ENCODE measurements at regions not wholly inside any gene's neighbourhood (a gene's known extent, or its start where the extent isn't known, plus 50 kb on each side); places are given as distances from the start of the nearest gene placed in this dataset.

GRCh38 chr20:39309458-39309857, 347.3 kb downstream of the DHX35 start:
- Histone ChIP-seq H3K79me2 (ENCODE audit: insufficient read depth, low read length) (no peaks in the 10 kb centered on the region), H4K20me1 (ENCODE audit: insufficient read depth, low read length) (no peaks in the 10 kb centered on the region), H3K27ac (ENCODE audit: low read depth, low read length) (no peak overlapping the region), H3K4me2 (ENCODE audit: insufficient read depth, low read length) (no peak overlapping the region), H3K27me3 (ENCODE audit: insufficient read depth, low read length) (no peaks in the 10 kb centered on the region), H3K4me1 (ENCODE audit: insufficient read depth, low read length) (no peaks in the 10 kb centered on the region), H2AFZ (ENCODE audit: low read length) (no peak overlapping the region), H3K4me3 (ENCODE audit: insufficient read depth, low read length) (no peak overlapping the region), H3K9me3 (ENCODE audit: low read depth, low read length) (no peaks in the 10 kb centered on the region), H3K36me3 (ENCODE audit: insufficient read depth, low read length) (no peaks in the 10 kb centered on the region)
- DNase-seq (ENCODE audit: insufficient read length, low spot score, missing footprints) = no peak
- TF ChIP-seq, protein P1, sequence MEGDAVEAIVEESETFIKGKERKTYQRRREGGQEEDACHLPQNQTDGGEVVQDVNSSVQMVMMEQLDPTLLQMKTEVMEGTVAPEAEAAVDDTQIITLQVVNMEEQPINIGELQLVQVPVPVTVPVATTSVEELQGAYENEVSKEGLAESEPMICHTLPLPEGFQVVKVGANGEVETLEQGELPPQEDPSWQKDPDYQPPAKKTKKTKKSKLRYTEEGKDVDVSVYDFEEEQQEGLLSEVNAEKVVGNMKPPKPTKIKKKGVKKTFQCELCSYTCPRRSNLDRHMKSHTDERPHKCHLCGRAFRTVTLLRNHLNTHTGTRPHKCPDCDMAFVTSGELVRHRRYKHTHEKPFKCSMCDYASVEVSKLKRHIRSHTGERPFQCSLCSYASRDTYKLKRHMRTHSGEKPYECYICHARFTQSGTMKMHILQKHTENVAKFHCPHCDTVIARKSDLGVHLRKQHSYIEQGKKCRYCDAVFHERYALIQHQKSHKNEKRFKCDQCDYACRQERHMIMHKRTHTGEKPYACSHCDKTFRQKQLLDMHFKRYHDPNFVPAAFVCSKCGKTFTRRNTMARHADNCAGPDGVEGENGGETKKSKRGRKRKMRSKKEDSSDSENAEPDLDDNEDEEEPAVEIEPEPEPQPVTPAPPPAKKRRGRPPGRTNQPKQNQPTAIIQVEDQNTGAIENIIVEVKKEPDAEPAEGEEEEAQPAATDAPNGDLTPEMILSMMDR (IDR thresholded peaks at IDR 0.05; ENCODE audit: extremely low read depth, low read depth, low read length) = no peak

- Histone ChIP-seq H2AFZ (ENCODE audit: low read length) (no peak overlapping the region), H3K27ac (ENCODE audit: low read depth, low read length) (no peak overlapping the region), H3K4me1 (ENCODE audit: insufficient read depth, low read length) (no peaks in the 10 kb centered on the region), H3K79me2 (ENCODE audit: insufficient read depth, low read length) (no peaks in the 10 kb centered on the region), H3K9me3 (ENCODE audit: low read depth, low read length) (no peaks in the 10 kb centered on the region), H3K27me3 (ENCODE audit: insufficient read depth, low read length) (no peaks in the 10 kb centered on the region), H3K4me3 (ENCODE audit: insufficient read depth, low read length) (no peak overlapping the region), H3K4me2 (ENCODE audit: insufficient read depth, low read length) (no peak overlapping the region), H4K20me1 (ENCODE audit: insufficient read depth, low read length) (no peaks in the 10 kb centered on the region), H3K36me3 (ENCODE audit: insufficient read depth, low read length) (no peaks in the 10 kb centered on the region)
- no peak for DNase-seq (ENCODE audit: insufficient read length, low spot score, missing footprints)
- TF ChIP-seq, protein P1 (IDR thresholded peaks at IDR 0.05; ENCODE audit: extremely low read depth, low read depth, low read length) = no peak
These were observed 340.2 kb downstream of the DHX35 start for GRCh38 chr20:39302312-39302711.

DNA sequence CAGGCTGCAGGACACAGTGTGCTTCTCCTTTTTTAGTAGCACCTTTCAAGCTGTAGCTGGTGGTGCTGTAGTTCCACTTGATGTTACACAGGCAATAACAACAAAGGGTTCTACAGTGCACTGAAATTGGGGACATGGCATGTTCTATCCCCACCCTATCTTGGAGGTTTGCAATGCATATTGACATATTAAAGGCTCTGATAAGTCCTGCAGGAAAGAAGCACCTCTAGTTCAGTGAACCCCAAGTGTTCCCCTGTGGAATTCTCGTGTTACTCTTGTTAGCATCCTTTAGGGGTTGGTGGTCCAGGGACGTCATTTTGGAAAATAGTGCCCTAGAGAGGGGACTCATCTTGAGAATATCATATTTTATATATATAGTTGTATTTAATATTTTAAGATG, 337.6 kb downstream of the DHX35 start:
- H3K27me3 ChIP-seq (ENCODE audit: insufficient read depth, low read length) = no peaks in the 10 kb centered on the region
- H3K4me2 ChIP-seq (ENCODE audit: insufficient read depth, low read length) = no peak overlapping the region
- no peak for DNase-seq (ENCODE audit: insufficient read length, low spot score, missing footprints)
- H3K4me3 ChIP-seq (ENCODE audit: insufficient read depth, low read length) = no peak overlapping the region
- no peak overlapping the region for H2AFZ ChIP-seq (ENCODE audit: low read length)
- H3K27ac ChIP-seq (ENCODE audit: low read depth, low read length) = no peak overlapping the region
- no peaks in the 10 kb centered on the region for H3K36me3 ChIP-seq (ENCODE audit: insufficient read depth, low read length)
- no peaks in the 10 kb centered on the region for H3K4me1 ChIP-seq (ENCODE audit: insufficient read depth, low read length)
- TF ChIP-seq, protein P1 (IDR thresholded peaks at IDR 0.05; ENCODE audit: extremely low read depth, low read depth, low read length) = no peak
- H3K9me3 ChIP-seq (ENCODE audit: low read depth, low read length) = no peaks in the 10 kb centered on the region
- H3K79me2 ChIP-seq (ENCODE audit: insufficient read depth, low read length) = no peaks in the 10 kb centered on the region
- H4K20me1 ChIP-seq (ENCODE audit: insufficient read depth, low read length) = no peaks in the 10 kb centered on the region

DNA sequence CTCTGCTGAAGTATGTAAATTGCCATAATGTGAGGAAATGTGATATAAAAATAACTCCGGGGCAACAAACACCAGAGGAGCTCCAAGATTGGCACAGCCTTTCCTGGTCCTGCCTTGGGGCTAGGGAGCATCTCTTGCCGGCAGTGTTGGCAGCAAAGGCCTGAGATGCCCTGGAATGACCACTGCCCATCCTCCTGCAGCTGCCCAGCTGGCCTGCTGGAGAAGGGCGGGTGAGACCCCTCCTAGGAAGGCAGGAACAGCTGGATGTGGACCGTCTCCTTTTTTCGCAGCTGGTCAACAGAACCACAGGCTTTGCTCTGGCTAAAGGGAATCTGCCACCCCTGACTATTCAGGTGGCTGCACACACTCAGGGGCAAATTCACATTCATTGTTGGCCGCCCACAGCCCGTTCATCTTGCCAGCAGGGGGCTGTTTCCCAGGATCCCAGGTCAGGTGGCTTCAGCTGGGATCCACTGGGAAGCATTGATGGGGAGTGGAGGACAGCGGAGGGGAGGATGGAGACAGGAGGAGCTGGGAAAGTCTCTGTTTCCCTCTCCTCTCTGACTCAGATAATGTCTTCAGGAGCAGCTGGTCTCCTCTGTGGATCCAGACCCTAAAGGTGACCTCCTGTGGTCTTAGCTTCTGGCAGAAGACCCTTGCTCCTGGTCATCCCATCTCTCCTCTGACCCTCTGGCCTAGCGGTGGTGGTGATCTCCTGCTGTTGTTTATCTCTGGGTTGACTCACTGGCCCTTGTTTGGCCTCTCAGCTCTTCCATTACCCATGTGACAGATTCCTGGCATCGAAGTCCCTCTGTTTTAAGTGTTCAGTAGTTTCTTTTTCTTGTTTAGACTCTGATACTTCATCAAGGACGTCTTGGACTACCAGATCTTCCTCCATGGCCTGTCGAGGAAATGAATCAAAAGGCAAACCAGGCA, 336.7 kb downstream of the DHX35 start:
- Histone ChIP-seq H3K27me3 (ENCODE audit: insufficient read depth, low read length) (no peaks in the 10 kb centered on the region), H3K4me1 (ENCODE audit: insufficient read depth, low read length) (no peaks in the 10 kb centered on the region), H3K27ac (ENCODE audit: low read depth, low read length) (no peak overlapping the region), H3K4me3 (ENCODE audit: insufficient read depth, low read length) (no peak overlapping the region), H3K79me2 (ENCODE audit: insufficient read depth, low read length) (no peaks in the 10 kb centered on the region), H3K4me2 (ENCODE audit: insufficient read depth, low read length) (no peak overlapping the region), H2AFZ (ENCODE audit: low read length) (no peak overlapping the region), H3K36me3 (ENCODE audit: insufficient read depth, low read length) (no peaks in the 10 kb centered on the region), H3K9me3 (ENCODE audit: low read depth, low read length) (no peaks in the 10 kb centered on the region), H4K20me1 (ENCODE audit: insufficient read depth, low read length) (no peaks in the 10 kb centered on the region)
- DNase-seq (ENCODE audit: insufficient read length, low spot score, missing footprints) = no peak
- TF ChIP-seq, protein P1 (IDR thresholded peaks at IDR 0.05; ENCODE audit: extremely low read depth, low read depth, low read length) = no peak
